OCI-LY7 (cell line): ENCODE measurements at regions not wholly inside any gene's neighbourhood (a gene's known extent, or its start where the extent isn't known, plus 50 kb on each side); places are given as distances from the start of the nearest gene placed in this dataset.

Experiments used
- BruUV-seq: library from RNA; stranded (reverse); fragments of 400-500 nt; replicated peaks from 2 replicates; lab custom pipeline; 2021; lab: Mats Ljungman, UMichigan
- CTCF ChIA-PET: fragments of 300-600 bp; sonication (Branson Sonifier 250); formaldehyde crosslinking; loops from one replicate; lab custom pipeline; 2022; ENCODE audit warnings: antibody characterized with exemption; ENCODE audit not compliant: unreplicated experiment; lab: Charles Lee
- POLR2A ChIA-PET: fragments of 300-600 bp; sonication (Branson Sonifier 250); formaldehyde crosslinking; loops from one replicate; lab custom pipeline; 2022; ENCODE audit warnings: antibody characterized with exemption; lab: Charles Lee
- DNase-seq: peaks from one replicate; pipeline ENCODE4 v3.0.0-alpha.2; 2015; ENCODE audit warnings: low spot score
- H2AFZ ChIP-seq: fragments of 200-600 bp; sonication (generic), shearing (Covaris generic); 2 replicates; pipeline ENCODE4 v1.6.1; 2014; ENCODE audit warnings: mild to moderate bottlenecking, antibody characterized with exemption, low read length, moderate library complexity
- H3K27ac ChIP-seq: fragments of 200-600 bp; sonication (generic); 2 replicates; pipeline ENCODE4 v1.5.1; 2014; ENCODE audit warnings: mixed run types, low read depth, mild to moderate bottlenecking, moderate library complexity, low read length, inconsistent platforms; ENCODE audit not compliant: poor library complexity, severe bottlenecking
- H3K36me3 ChIP-seq: fragments of 200-600 bp; sonication (generic); 2 replicates; pipeline ENCODE4 v1.6.1; 2014; ENCODE audit warnings: mild to moderate bottlenecking, antibody characterized with exemption, low read length, moderate library complexity, mixed read lengths; ENCODE audit not compliant: insufficient read depth
- H3K4me1 ChIP-seq: fragments of 200-600 bp; sonication (generic); 2 replicates; pipeline ENCODE4 v1.5.1; 2014; ENCODE audit warnings: mild to moderate bottlenecking, low read length; ENCODE audit not compliant: insufficient read depth, poor library complexity, severe bottlenecking
- H3K4me2 ChIP-seq: fragments of 200-600 bp; sonication (generic); 2 replicates; pipeline ENCODE4 v1.6.1; 2014; ENCODE audit warnings: mild to moderate bottlenecking, low read length
- H3K4me3 ChIP-seq: fragments of 200-600 bp; sonication (generic); 2 replicates; pipeline ENCODE4 v1.5.1; 2014; ENCODE audit warnings: mild to moderate bottlenecking, low read depth, low read length; ENCODE audit not compliant: poor library complexity, severe bottlenecking
- H3K79me2 ChIP-seq: fragments of 200-600 bp; sonication (generic); 2 replicates; pipeline ENCODE4 v1.6.1; 2016; ENCODE audit warnings: low read depth, mild to moderate bottlenecking, low read length, moderate library complexity, mixed read lengths; ENCODE audit not compliant: insufficient read depth
- H3K9me2 ChIP-seq: fragments of 200-600 bp; sonication (generic); 2 replicates; pipeline ENCODE4 v1.6.1; 2016; ENCODE audit warnings: mild to moderate bottlenecking, low read length, mixed read lengths; ENCODE audit not compliant: insufficient read depth
- H3K9me3 ChIP-seq: fragments of 200-600 bp; sonication (generic); 2 replicates; pipeline ENCODE4 v1.6.1; 2014; ENCODE audit warnings: mild to moderate bottlenecking, mixed run types, low read length, mixed read lengths
- H4K20me1 ChIP-seq: fragments of 200-600 bp; sonication (generic); 2 replicates; pipeline ENCODE4 v1.6.1; 2014; ENCODE audit warnings: mild to moderate bottlenecking, antibody characterized with exemption, low read length, moderate library complexity, mixed read lengths; ENCODE audit not compliant: insufficient read depth
- CTCF ChIP-seq: fragments of 200-600 bp; sonication (generic); conservative IDR thresholded peaks from 2 replicates; pipeline ENCODE4 v1.5.1; 2014; ENCODE audit warnings: mild to moderate bottlenecking, antibody characterized with exemption, low read length, moderate library complexity, mixed read lengths
- EZH2phosphoT487 ChIP-seq: fragments of 200-600 bp; sonication (generic); IDR thresholded peaks from 2 replicates; pipeline ENCODE4 v1.6.1; 2018; ENCODE audit warnings: low read depth, borderline replicate concordance, mild to moderate bottlenecking, mixed run types, antibody characterized with exemption, low read length, moderate library complexity, mixed read lengths
- intact Hi-C: fragments of 100-400 bp; cut with micrococcal nuclease; formaldehyde crosslinking; loops from one replicate; pipeline ENCODE4 v1.10.0; 2022; ENCODE audit not compliant: unreplicated experiment

DNA sequence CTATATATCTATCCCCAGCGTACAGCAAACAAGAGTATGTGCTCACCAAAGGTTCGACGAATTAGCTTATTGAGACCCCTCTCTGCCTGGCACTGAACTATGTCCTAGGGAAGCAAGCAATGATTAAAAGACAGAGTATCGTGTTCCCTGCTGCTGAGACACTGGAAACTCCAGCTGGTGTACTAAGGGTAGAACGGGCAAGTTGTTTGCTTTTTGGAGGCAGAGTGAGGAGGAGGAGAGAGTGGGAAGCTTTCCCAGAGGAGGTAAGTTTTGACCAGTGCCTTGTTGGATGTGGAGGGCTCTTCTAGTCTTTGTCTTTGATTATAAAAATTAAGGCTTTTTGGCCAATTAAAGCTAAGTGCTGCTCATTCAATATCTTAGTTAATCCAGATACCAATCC lies 61.7 kb downstream of the PJA1 start:
- no peaks in the 10 kb centered on the region for H3K9me3 ChIP-seq
- intact Hi-C loops, result no loop called here

DNA sequence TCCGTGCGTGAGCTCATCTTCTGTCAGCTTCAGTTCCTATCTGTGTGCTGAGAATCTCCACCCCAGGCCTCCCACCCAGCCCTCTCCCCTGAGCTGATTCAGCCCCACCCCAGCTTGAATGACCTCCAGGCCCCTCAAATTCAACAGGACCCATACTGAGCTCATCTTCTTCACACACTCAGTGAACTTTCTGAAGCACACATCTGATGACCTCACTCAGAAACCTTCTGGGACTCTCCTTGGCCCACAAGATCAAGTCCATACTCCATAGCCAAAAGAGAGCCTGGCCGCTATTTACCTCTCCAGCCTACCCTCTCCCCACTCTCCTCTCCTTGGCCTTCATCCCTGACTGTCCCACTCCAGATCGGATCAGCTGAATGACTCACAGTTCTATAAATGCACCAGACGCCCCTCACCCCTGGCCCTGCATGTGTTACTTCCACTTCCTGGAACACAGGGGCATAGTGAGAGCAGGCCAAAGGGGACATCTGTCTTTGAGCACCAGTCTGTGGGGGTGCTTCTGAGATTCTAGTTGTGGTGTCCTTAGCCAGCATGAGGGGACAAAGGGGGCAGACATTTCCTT lies 62.5 kb downstream of the PJA1 start:
- CTCF ChIA-PET, result no interaction called here
- no peaks in the 10 kb centered on the region for H3K36me3 ChIP-seq
- no peaks in the 10 kb centered on the region for H4K20me1 ChIP-seq
- no peak overlapping the region for H3K27ac ChIP-seq
- intact Hi-C loops, result no loop called here
- no peak overlapping the region for H3K4me3 ChIP-seq
- no peaks in the 10 kb centered on the region for H3K79me2 ChIP-seq
- no TSS peak for BruUV-seq
- H3K9me2 ChIP-seq, result no peaks in the 10 kb centered on the region
- H3K9me3 ChIP-seq, result no peaks in the 10 kb centered on the region
- no peaks in the 10 kb centered on the region for H3K4me1 ChIP-seq
- POLR2A ChIA-PET, result no interaction called here
- no peak overlapping the region for H3K4me2 ChIP-seq
- no peak for DNase-seq
- no peak overlapping the region for H2AFZ ChIP-seq
- TF ChIP-seq CTCF (no peak), EZH2phosphoT487 (no peak)

More for the DNA sequence above, 61.7 kb downstream of the PJA1 start:
- H3K36me3 ChIP-seq, result no peaks in the 10 kb centered on the region
- no peaks in the 10 kb centered on the region for H3K4me1 ChIP-seq
- no peak for DNase-seq
- H3K9me2 ChIP-seq, result no peaks in the 10 kb centered on the region
- H3K4me3 ChIP-seq, result no peak overlapping the region
- no peak overlapping the region for H3K27ac ChIP-seq
- H3K79me2 ChIP-seq, result no peaks in the 10 kb centered on the region
- no peaks in the 10 kb centered on the region for H4K20me1 ChIP-seq
- H2AFZ ChIP-seq, result no peak overlapping the region
- CTCF ChIA-PET, result no interaction called here
- H3K4me2 ChIP-seq, result no peak overlapping the region
- POLR2A ChIA-PET, result no interaction called here
- BruUV-seq, result no TSS peak
- TF ChIP-seq CTCF (no peak), EZH2phosphoT487 (no peak)

DNA sequence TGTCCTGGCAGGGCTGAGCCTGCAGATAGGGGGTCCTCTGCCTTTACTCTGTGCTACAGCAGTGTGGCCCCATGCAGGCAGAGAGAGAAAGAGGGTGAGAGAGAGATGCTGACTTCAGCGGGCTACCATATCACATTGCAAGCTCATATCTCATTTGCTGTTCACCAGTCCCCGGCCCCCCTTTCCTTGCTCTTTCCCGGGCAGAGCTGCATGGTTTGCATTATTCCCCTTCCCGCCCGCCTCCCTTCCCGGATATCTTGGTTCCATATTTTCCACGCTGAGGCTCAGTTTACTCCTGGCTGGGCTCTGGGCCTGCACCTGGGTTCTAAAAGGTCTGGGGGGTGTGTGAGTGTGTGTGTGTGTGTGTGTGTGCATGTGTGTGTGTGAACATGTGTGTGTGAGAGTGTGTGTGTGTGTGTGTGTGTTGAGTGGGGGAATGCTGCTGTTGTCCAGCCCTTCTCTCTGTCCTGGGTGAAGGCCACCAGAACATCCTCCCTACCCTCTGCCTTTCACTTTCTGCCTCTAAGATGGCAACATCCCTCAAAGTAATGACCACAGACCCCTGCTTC lies 63.5 kb downstream of the PJA1 start:
- no TSS peak for BruUV-seq
- Histone ChIP-seq H3K4me1 (no peaks in the 10 kb centered on the region), H3K9me2 (no peaks in the 10 kb centered on the region), H3K4me2 (no peak overlapping the region), H2AFZ (no peak overlapping the region), H4K20me1 (no peaks in the 10 kb centered on the region), H3K36me3 (no peaks in the 10 kb centered on the region), H3K79me2 (no peaks in the 10 kb centered on the region), H3K27ac (no peak overlapping the region), H3K4me3 (no peak overlapping the region), H3K9me3 (no peaks in the 10 kb centered on the region)
- CTCF ChIA-PET, result no interaction called here
- no peak for DNase-seq
- intact Hi-C loops, result no loop called here
- POLR2A ChIA-PET, result no interaction called here
- TF ChIP-seq CTCF (no peak), EZH2phosphoT487 (no peak)
